Left kidney (tissue), 1 donor: ENCODE measurements at regions not wholly inside any gene's neighbourhood (a gene's known extent, or its start where the extent isn't known, plus 50 kb on each side); places are given as distances from the start of the nearest gene placed in this dataset.

Source experiments
- DNase-seq: peaks from one replicate; pipeline ENCODE4 v3.0.0-alpha.2; 2013

- no peak for DNase-seq
Measured at GRCh38 chr5:96094904-96095303, 133.3 kb upstream of the ELL2 start.

- DNase-seq = no peak
Measured at GRCh38 chr5:96093890-96094381, 132.3 kb upstream of the ELL2 start.

- no peak for DNase-seq
Measured at GRCh38 chr5:96093340-96093739, 131.7 kb upstream of the ELL2 start.

GRCh38 chr5:96091874-96092273 lies 130.2 kb upstream of the ELL2 start:
- no peak for DNase-seq

GRCh38 chr5:96090215-96090614 lies 128.6 kb upstream of the ELL2 start:
- DNase-seq = no peak

- no peak for DNase-seq
Measured at GRCh38 chr5:96088706-96089498, 127.3 kb upstream of the ELL2 start.

GRCh38 chr5:96087939-96088338 lies 126.3 kb upstream of the ELL2 start:
- no peak for DNase-seq

GRCh38 chr5:96084874-96085506 lies 123.3 kb upstream of the ELL2 start:
- no peak for DNase-seq

- peak; percentile 21 for DNase-seq
Measured at GRCh38 chr5:96083361-96083881, 121.8 kb upstream of the ELL2 start.

- no peak for DNase-seq
Measured at GRCh38 chr5:96081276-96081858, 119.7 kb upstream of the ELL2 start.

GRCh38 chr5:96080557-96080956 lies 118.9 kb upstream of the ELL2 start:
- no peak for DNase-seq

GRCh38 chr5:96079962-96080361 lies 118.3 kb upstream of the ELL2 start:
- DNase-seq = no peak

GRCh38 chr5:96079075-96079474 lies 117.4 kb upstream of the ELL2 start:
- DNase-seq = no peak

- no peak for DNase-seq
Measured at GRCh38 chr5:96076451-96076850, 114.8 kb upstream of the ELL2 start.

- DNase-seq = no peak
Measured at GRCh38 chr5:96075579-96076289, 114.1 kb upstream of the ELL2 start.

GRCh38 chr5:96074870-96075269 lies 113.2 kb upstream of the ELL2 start:
- no peak for DNase-seq

GRCh38 chr5:96074460-96074859 lies 112.8 kb upstream of the ELL2 start:
- no peak for DNase-seq

GRCh38 chr5:96072791-96073165 lies 111.1 kb upstream of the ELL2 start:
- DNase-seq = no peak

- DNase-seq = no peak
Measured at GRCh38 chr5:96072138-96072790, 110.6 kb upstream of the ELL2 start.

GRCh38 chr5:96070622-96071225 lies 109.1 kb upstream of the ELL2 start:
- no peak for DNase-seq

- DNase-seq = no peak
Measured at GRCh38 chr5:96067894-96068614, 106.4 kb upstream of the ELL2 start.
